Ectodermal cell (in vitro differentiated cells): ENCODE measurements at regions not wholly inside any gene's neighbourhood (a gene's known extent, or its start where the extent isn't known, plus 50 kb on each side); places are given as distances from the start of the nearest gene placed in this dataset.

ENCODE experiments used
- H3K27ac ChIP-seq: 2 replicates; pipeline ENCODE4 v1.7.0; 2013; ENCODE audit warnings: mild to moderate bottlenecking, low read depth, low read length; ENCODE audit not compliant: insufficient read depth, poor library complexity, severe bottlenecking
- H3K27me3 ChIP-seq: 2 replicates; pipeline ENCODE4 v1.7.0; 2013; ENCODE audit warnings: mild to moderate bottlenecking, low read length; ENCODE audit not compliant: insufficient read depth, control insufficient read depth, poor library complexity, severe bottlenecking
- H3K36me3 ChIP-seq: one replicate; pipeline ENCODE4 v1.7.0; 2013; ENCODE audit warnings: low read length; ENCODE audit not compliant: control insufficient read depth, insufficient read depth
- H3K4me1 ChIP-seq: one replicate; pipeline ENCODE4 v1.7.0; 2013; ENCODE audit warnings: low read length; ENCODE audit not compliant: control insufficient read depth, insufficient read depth
- H3K4me3 ChIP-seq: 2 replicates; pipeline ENCODE4 v1.7.0; 2013; ENCODE audit warnings: low read depth, low read length, control low read depth; ENCODE audit not compliant: insufficient read depth
- H3K9me3 ChIP-seq: 2 replicates; pipeline ENCODE4 v1.7.0; 2013; ENCODE audit warnings: mild to moderate bottlenecking, low read length, moderate library complexity; ENCODE audit not compliant: control insufficient read depth
- WGBS, 2 experiments: methylation state at CpG; one replicate each; pipeline ENCODE4 v1.1.7; 2013; ENCODE audit warnings: missing lambda C conversion rate in 2 of 2; 5-methylcytosine and 5-hydroxymethylcytosine counted together

DNA sequence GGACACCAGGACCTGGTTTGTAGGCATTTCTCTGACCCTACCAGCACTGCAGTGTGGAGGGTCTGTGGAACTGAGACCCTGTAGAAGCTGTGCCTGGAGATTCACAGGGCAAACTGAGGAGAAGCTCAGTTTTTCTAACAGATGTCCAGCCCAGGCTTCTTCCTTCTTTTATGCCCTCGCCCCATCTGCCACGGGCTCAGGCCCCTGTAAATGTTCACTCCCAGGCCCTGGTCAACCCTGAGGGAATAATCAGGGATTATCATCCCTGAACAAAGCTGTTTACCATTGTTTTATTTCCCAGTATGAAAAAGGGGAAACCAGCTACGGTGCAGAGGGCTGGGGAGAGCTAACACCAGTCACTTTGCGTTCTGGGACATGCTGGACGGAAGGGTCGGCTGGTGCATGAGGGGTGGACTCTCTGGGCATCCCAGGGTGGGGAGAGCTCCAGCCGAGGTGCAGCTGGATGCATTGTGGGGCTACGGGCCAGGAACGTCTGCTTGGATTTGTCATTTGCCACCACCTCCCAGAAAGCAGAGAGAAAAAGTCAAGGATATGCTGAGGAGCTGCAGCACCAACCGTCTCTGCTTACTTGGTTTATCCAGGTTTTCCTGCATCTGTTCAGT lies 183.8 kb downstream of the TFCP2L1 start:
- Histone ChIP-seq H3K4me3 (no peak overlapping the region), H3K9me3 (no peaks in the 10 kb centered on the region), H3K4me1 (no peaks in the 10 kb centered on the region), H3K27ac (no peak overlapping the region), H3K36me3 (no peaks in the 10 kb centered on the region), H3K27me3 (peaks cover 5% of the 10 kb centered on the region)
- 92 to 94% methylated on average over 10 of the region's 10 CpGs for WGBS, 2 experiments

DNA sequence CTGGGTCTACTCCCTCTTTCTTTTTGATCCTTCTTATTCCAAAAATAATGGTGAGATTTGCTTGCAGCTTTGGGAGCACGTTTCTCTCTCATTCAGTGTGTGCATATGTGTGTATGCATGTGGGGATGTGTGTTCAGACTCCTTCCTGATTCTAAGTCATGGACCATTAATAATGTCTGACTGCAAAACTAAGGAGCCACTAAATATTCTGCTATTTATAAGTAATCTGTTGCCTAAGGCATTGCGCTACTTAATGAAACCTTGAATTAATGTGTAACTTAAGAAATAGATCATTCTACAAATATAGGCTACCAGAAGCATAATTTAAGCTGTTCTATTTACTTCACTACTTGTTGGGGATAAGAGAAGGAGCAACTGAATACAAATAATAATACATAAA lies 182.1 kb downstream of the TFCP2L1 start:
- no peaks in the 10 kb centered on the region for H3K9me3 ChIP-seq
- WGBS, 2 experiments, result 89 to 100% methylated on average over 1 of the region's 2 CpGs

DNA sequence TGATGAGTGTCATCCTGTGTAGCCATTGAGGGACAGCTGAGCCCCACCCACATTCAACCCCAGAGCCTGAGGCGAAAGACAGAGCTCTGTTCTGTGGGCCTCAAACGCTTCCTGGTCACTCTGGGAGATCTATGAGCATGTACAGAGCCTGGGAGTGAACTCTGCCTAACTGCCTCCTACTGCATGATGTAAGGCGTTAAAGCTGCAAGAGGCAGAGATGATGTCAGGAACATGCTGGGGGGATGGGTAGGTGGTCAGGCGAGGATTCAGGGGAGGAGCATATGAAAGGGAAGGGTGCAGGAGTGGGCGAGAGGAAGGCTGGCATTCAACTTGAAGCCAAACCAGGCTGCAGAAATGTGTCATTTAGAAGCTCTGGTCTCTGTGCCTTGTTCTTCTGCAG lies 181.0 kb downstream of the TFCP2L1 start:
- Histone ChIP-seq H3K36me3 (no peaks in the 10 kb centered on the region), H3K4me3 (no peak overlapping the region), H3K9me3 (no peaks in the 10 kb centered on the region), H3K27ac (no peak overlapping the region), H3K27me3 (no peaks in the 10 kb centered on the region), H3K4me1 (no peaks in the 10 kb centered on the region)
- 74 to 76% methylated on average over 5 of the region's 5 CpGs for WGBS, 2 experiments

More for the DNA sequence above, 182.1 kb downstream of the TFCP2L1 start:
- H3K27ac ChIP-seq, result no peak overlapping the region
- no peaks in the 10 kb centered on the region for H3K4me1 ChIP-seq
- no peak overlapping the region for H3K4me3 ChIP-seq
- H3K27me3 ChIP-seq, result peaks cover 5% of the 10 kb centered on the region
- no peaks in the 10 kb centered on the region for H3K36me3 ChIP-seq

DNA sequence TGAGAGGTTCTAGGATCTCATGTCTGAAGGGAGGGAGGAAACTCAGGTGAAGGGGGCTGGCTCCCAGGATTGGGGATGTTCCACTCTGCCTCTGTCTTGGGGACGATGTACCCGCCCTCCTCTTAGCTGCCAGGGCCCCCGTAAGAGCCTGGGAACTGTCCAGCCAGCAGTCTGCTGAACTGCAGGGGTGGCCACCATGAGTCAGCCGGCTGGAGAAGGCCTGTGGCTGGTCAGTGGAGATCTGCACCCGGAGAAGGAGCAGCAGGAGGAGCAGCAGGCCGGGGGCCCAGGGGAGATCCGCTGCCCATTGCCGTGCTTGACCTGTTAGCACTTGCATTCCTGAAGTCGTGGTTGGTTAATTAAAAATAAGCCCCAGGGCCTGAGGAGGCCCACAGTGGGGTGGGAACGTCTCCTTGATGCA lies 180.3 kb downstream of the TFCP2L1 start:
- no peaks in the 10 kb centered on the region for H3K9me3 ChIP-seq
- no peaks in the 10 kb centered on the region for H3K36me3 ChIP-seq
- no peak overlapping the region for H3K27ac ChIP-seq
- no peaks in the 10 kb centered on the region for H3K27me3 ChIP-seq
- H3K4me1 ChIP-seq, result no peaks in the 10 kb centered on the region
- WGBS, 2 experiments, result 76 to 78% methylated on average over 10 of the region's 10 CpGs
- H3K4me3 ChIP-seq, result no peak overlapping the region

DNA sequence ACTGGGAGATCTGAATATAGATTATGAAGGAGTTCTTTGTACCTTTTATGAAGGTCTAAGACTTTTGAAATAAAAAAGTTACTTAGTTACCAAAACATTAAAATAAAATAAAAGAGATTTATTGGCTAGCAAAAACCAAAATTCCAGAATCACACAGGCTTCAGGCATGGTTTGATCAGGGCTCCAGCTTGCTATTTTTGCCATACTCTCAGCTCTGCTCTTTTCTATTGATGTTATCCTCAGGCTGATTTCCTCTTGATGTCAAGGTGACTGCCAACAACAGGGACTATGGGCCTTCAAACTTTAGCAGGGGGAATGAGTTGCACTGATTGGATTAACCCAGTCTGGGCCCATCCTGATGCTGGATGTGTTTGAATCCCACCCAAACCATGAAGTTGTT lies 174.1 kb downstream of the TFCP2L1 start:
- Histone ChIP-seq H3K9me3 (no peaks in the 10 kb centered on the region), H3K27me3 (no peaks in the 10 kb centered on the region), H3K36me3 (no peaks in the 10 kb centered on the region), H3K27ac (no peak overlapping the region), H3K4me1 (no peaks in the 10 kb centered on the region), H3K4me3 (no peak overlapping the region)

DNA sequence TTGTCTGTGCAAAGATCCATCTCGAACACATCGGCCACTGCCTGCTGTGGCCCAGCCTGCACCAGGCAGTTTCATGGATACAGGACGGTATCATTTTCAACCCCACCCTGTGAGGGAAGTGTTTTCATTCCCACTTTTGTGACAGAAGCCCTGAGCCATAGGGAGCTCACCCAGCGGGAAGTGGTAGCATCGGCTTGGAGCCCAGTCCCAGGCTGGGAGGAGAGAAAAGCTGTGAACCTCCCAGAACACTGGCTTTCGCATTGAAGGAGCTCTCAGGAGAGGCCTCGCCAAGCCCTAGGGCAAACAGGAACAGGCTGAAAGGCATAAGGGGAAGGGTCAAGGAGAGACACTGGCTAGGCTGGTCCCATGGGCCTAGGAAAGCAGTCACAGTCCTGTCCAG lies 166.1 kb downstream of the TFCP2L1 start:
- WGBS, 2 experiments, result 74 to 78% methylated on average over 7 of the region's 7 CpGs
- H3K27me3 ChIP-seq, result no peaks in the 10 kb centered on the region
- no peaks in the 10 kb centered on the region for H3K36me3 ChIP-seq
- H3K27ac ChIP-seq, result no peak overlapping the region
- no peak overlapping the region for H3K4me3 ChIP-seq
- no peaks in the 10 kb centered on the region for H3K4me1 ChIP-seq
- no peaks in the 10 kb centered on the region for H3K9me3 ChIP-seq

DNA sequence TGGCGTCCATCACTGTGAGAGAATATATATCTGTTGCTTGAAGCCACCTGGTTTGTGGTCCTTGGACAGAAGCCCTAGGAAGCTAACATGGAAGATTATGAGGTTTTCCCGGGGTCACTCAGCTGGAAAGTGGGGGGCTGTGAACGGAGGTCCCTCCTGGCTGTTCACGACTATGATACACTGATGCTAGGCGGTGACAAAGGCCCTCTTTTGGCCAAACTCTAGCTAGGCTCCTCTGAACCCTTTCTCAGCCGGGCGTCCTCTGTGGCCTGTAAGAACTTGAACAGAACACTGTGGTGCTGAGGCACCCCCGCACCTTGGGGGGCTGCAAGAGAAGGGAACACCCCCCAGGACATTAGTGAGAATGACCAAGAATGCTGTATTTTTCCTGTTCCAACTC lies 164.6 kb downstream of the TFCP2L1 start:
- Histone ChIP-seq H3K4me1 (no peaks in the 10 kb centered on the region), H3K27me3 (no peaks in the 10 kb centered on the region), H3K4me3 (no peak overlapping the region), H3K36me3 (no peaks in the 10 kb centered on the region), H3K9me3 (no peaks in the 10 kb centered on the region), H3K27ac (no peak overlapping the region)
- 93 to 96% methylated on average over 8 of the region's 8 CpGs for WGBS, 2 experiments

DNA sequence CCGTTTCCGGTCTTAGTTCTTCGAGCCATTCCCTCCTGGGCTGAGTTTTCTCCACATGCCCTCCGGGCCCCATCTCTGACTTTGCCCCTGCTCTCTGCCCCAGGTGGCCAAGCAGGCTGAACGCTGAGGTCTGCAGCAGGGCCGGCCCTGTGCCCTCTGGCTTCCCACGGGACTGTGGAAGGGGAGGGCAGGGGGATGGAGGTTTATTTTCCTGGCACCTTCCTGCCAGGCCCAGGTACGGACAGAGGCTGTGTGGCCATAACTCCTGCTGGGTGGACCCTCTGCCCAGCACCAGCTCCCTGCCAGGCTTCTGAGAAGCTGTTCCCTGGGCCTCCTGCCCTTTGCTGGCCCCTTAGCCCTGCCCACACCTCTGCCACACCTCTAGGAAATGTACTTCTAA lies 164.0 kb downstream of the TFCP2L1 start:
- WGBS, 2 experiments, result 81 to 87% methylated on average over 8 of the region's 8 CpGs
- no peaks in the 10 kb centered on the region for H3K36me3 ChIP-seq
- H3K27me3 ChIP-seq, result no peaks in the 10 kb centered on the region
- no peaks in the 10 kb centered on the region for H3K4me1 ChIP-seq
- no peak overlapping the region for H3K27ac ChIP-seq
- H3K9me3 ChIP-seq, result no peaks in the 10 kb centered on the region
- H3K4me3 ChIP-seq, result no peak overlapping the region

DNA sequence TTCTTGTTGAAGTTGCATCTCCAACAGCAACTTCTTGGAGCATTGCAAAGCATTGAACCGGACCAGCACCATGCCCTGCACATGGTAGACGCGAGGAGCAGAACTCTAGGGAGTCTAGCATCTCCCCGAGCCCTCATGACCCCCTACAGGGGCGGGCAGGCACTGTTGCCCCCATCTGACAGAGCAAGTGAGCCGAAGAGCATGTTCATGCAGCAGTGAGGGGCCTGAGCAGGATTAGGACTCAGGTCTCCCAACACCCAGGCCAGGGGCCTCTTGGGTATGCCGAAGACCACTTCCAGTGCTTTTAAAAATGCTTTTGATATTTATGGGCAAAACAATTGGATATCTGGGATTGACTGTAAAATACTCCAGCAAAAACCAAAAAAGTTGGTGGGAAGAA lies 163.3 kb downstream of the TFCP2L1 start:
- Histone ChIP-seq H3K36me3 (no peaks in the 10 kb centered on the region), H3K4me1 (no peaks in the 10 kb centered on the region), H3K27ac (no peak overlapping the region), H3K9me3 (no peaks in the 10 kb centered on the region), H3K27me3 (no peaks in the 10 kb centered on the region), H3K4me3 (no peak overlapping the region)
- WGBS, 2 experiments, result 92 to 93% methylated on average over 7 of the region's 7 CpGs

DNA sequence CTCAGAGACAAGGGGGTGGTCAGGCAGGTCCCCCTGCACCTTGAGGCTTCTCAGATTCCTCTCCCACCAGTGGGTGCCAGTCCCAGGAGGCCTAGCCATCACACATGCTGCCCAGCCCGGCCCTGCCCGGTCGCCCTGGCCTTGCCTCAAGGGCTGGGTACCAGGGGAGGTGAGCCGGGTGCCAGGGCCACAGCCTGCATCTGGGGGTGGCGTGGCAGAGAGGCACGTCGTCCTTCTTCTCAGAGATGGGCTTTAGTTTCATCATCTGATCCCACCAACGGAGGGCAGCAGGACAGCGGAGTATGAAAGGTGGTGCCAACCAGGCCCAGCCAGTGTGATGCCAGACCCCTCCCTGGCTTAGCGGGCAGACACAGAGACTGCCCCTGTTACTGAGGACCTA lies 161.7 kb downstream of the TFCP2L1 start:
- Histone ChIP-seq H3K9me3 (no peaks in the 10 kb centered on the region), H3K36me3 (no peaks in the 10 kb centered on the region), H3K4me1 (no peaks in the 10 kb centered on the region), H3K27me3 (no peaks in the 10 kb centered on the region), H3K4me3 (no peak overlapping the region), H3K27ac (no peak overlapping the region)
- WGBS, 2 experiments, result 90 to 95% methylated on average over 10 of the region's 10 CpGs

DNA sequence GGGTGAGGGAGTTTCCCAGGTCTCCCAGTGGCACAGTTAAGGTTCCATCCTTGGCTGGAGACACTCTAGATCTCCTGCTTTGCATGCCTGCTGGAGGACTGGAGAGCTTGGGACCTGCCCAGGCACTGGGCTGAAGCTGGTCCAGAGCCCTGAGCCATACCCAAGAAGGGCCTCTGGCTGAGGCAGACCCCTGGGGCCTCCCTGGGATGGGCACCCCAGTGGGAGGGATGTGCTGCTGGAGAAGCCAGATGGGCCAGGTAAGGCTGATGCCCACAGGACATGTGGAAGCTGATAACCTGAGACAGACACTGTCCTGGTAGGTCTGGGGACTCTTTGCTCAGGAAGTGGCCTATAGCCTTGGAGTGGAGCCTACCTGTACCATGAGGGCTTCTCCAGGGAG lies 160.7 kb downstream of the TFCP2L1 start:
- Histone ChIP-seq H3K4me1 (no peaks in the 10 kb centered on the region), H3K27me3 (no peaks in the 10 kb centered on the region), H3K9me3 (no peaks in the 10 kb centered on the region), H3K4me3 (no peak overlapping the region), H3K27ac (no peak overlapping the region), H3K36me3 (no peaks in the 10 kb centered on the region)
